CD8-positive, alpha-beta memory T cell (primary cell): ENCODE measurements at regions not wholly inside any gene's neighbourhood (a gene's known extent, or its start where the extent isn't known, plus 50 kb on each side); places are given as distances from the start of the nearest gene placed in this dataset.
"Not testable (repeated sequence)": the region's sequence is repeated elsewhere in the genome, so short reads cannot be mapped to it uniquely, and the experiment has no call there.

Experiments used
- CTCF ChIA-PET: fragments of 350-600 bp; sonication (Branson Sonifier 250); formaldehyde crosslinking; loops from one replicate; lab custom pipeline; 2021; ENCODE audit warnings: antibody characterized with exemption; lab: Charles Lee
- POLR2A ChIA-PET: fragments of 350-600 bp; sonication (Branson Sonifier 250); formaldehyde crosslinking; loops from one replicate; lab custom pipeline; 2021; ENCODE audit warnings: antibody characterized with exemption; lab: Charles Lee
- DNase-seq, 5 donors: peaks; one replicate each; pipeline versions ENCODE4 v3.0.0 to v3.0.0-alpha.2; 2020 to 2022; ENCODE audit warnings: mixed read lengths in 1 of 5
- H3K27ac ChIP-seq: one replicate; pipeline ENCODE4 v1.7.0; 2013; ENCODE audit warnings: low read depth, mild to moderate bottlenecking, low read length, moderate library complexity
- H3K27me3 ChIP-seq: 2 replicates; pipeline ENCODE4 v1.7.0; 2013; ENCODE audit warnings: low read length, mild to moderate bottlenecking; ENCODE audit not compliant: insufficient read depth, poor library complexity, severe bottlenecking
- H3K36me3 ChIP-seq: 2 replicates; pipeline ENCODE4 v1.7.0; 2013; ENCODE audit warnings: mild to moderate bottlenecking, low read length, moderate library complexity; ENCODE audit not compliant: insufficient read depth
- H3K4me1 ChIP-seq: 2 replicates; pipeline ENCODE4 v1.7.0; 2013; ENCODE audit warnings: mild to moderate bottlenecking, low read length, moderate library complexity; ENCODE audit not compliant: insufficient read depth
- H3K4me3 ChIP-seq: 2 replicates; pipeline ENCODE4 v1.7.0; 2013; ENCODE audit warnings: mild to moderate bottlenecking, low read length
- H3K9me3 ChIP-seq: 2 replicates; pipeline ENCODE4 v1.7.0; 2013; ENCODE audit warnings: mild to moderate bottlenecking, low read length
- H3K27ac Mint-ChIP-seq, 8 donors: one replicate each; pipeline ENCODE4 v1.8.0; 2020 to 2021; ENCODE audit warnings: mixed read lengths in 8 of 8, mild to moderate bottlenecking in 6 of 8, inconsistent platforms in 3 of 8, moderate library complexity in 3 of 8
- H3K27me3 Mint-ChIP-seq, 2 donors: one replicate each; pipeline ENCODE4 v1.8.0; 2020 to 2021; ENCODE audit warnings: mixed read lengths in 2 of 2, mild to moderate bottlenecking in 1 of 2, moderate library complexity in 1 of 2
- H3K36me3 Mint-ChIP-seq, 3 donors: one replicate each; pipeline ENCODE4 v1.8.0; 2020 to 2021; ENCODE audit warnings: mixed read lengths in 3 of 3, inconsistent platforms in 1 of 3, mild to moderate bottlenecking in 1 of 3
- H3K4me1 Mint-ChIP-seq, 3 donors: one replicate each; pipeline ENCODE4 v1.8.0; 2020 to 2021; ENCODE audit warnings: mixed read lengths in 3 of 3, inconsistent platforms in 1 of 3, mild to moderate bottlenecking in 1 of 3
- H3K4me3 Mint-ChIP-seq, 7 donors: one replicate each; pipeline ENCODE4 v1.8.0; 2020 to 2021; ENCODE audit warnings: mixed read lengths in 7 of 7, mild to moderate bottlenecking in 6 of 7, moderate library complexity in 4 of 7, inconsistent platforms in 2 of 7
- H3K9me3 Mint-ChIP-seq, 5 donors: one replicate each; pipeline ENCODE4 v1.8.0; 2020 to 2022; ENCODE audit warnings: mixed read lengths in 5 of 5, mild to moderate bottlenecking in 3 of 5, moderate library complexity in 2 of 5, inconsistent platforms in 1 of 5

GRCh38 chr4:3612281-3612680 lies 80.1 kb upstream of the LRPAP1 start:
- H3K4me1 ChIP-seq, result no peaks in the 10 kb centered on the region
- no peak overlapping the region for H3K4me3 Mint-ChIP-seq
- H3K27me3 ChIP-seq, result no peaks in the 10 kb centered on the region
- H3K4me3 ChIP-seq, result no peak overlapping the region
- H3K36me3 ChIP-seq, result no peaks in the 10 kb centered on the region
- H3K9me3 Mint-ChIP-seq, result peaks cover 0 to 3% (median 0%) of the 10 kb centered on the region in 5 donors
- no peak for DNase-seq
- ChIA-PET POLR2A (no interaction called here), CTCF (no interaction called here)
- H3K36me3 Mint-ChIP-seq, result no peaks in the 10 kb centered on the region
- H3K4me1 Mint-ChIP-seq, result no peaks in the 10 kb centered on the region
- H3K27me3 Mint-ChIP-seq, result peaks cover 1 to 4% of the 10 kb centered on the region in 2 donors
- H3K9me3 ChIP-seq, result no peaks in the 10 kb centered on the region
- H3K27ac Mint-ChIP-seq, result no peak overlapping the region
- H3K27ac ChIP-seq, result no peak overlapping the region

GRCh38 chr4:3611778-3612177 lies 79.6 kb upstream of the LRPAP1 start:
- DNase-seq, result no peak
- peaks cover 0 to 3% (median 0%) of the 10 kb centered on the region in 5 donors for H3K9me3 Mint-ChIP-seq
- H3K36me3 ChIP-seq, result no peaks in the 10 kb centered on the region
- H3K9me3 ChIP-seq, result no peaks in the 10 kb centered on the region
- H3K4me3 ChIP-seq, result no peak overlapping the region
- no peaks in the 10 kb centered on the region for H3K27me3 ChIP-seq
- no peak overlapping the region for H3K4me3 Mint-ChIP-seq
- no peaks in the 10 kb centered on the region for H3K36me3 Mint-ChIP-seq
- H3K27me3 Mint-ChIP-seq, result peaks cover 1 to 4% of the 10 kb centered on the region in 2 donors
- H3K27ac ChIP-seq, result no peak overlapping the region
- no peaks in the 10 kb centered on the region for H3K4me1 ChIP-seq
- ChIA-PET CTCF (no interaction called here), POLR2A (no interaction called here)
- no peaks in the 10 kb centered on the region for H3K4me1 Mint-ChIP-seq
- no peak overlapping the region for H3K27ac Mint-ChIP-seq

GRCh38 chr4:3610851-3611250 lies 78.6 kb upstream of the LRPAP1 start:
- H3K27ac ChIP-seq, H3K27me3 Mint-ChIP-seq, H3K4me3 Mint-ChIP-seq, H3K27me3 ChIP-seq, H3K9me3 Mint-ChIP-seq, POLR2A ChIA-PET, H3K4me3 ChIP-seq, H3K4me1 Mint-ChIP-seq, H3K36me3 ChIP-seq, CTCF ChIA-PET, DNase-seq, H3K36me3 Mint-ChIP-seq, H3K4me1 ChIP-seq, H3K27ac Mint-ChIP-seq, H3K9me3 ChIP-seq: not testable (repeated sequence)

- DNase-seq, H3K27me3 ChIP-seq, H3K9me3 ChIP-seq, H3K9me3 Mint-ChIP-seq, H3K36me3 ChIP-seq, H3K4me3 Mint-ChIP-seq, H3K4me1 ChIP-seq, H3K27me3 Mint-ChIP-seq, H3K36me3 Mint-ChIP-seq, H3K4me3 ChIP-seq, H3K27ac ChIP-seq, CTCF ChIA-PET, POLR2A ChIA-PET, H3K4me1 Mint-ChIP-seq, H3K27ac Mint-ChIP-seq: not testable (repeated sequence)
Measured at GRCh38 chr4:3609905-3610304, 77.7 kb upstream of the LRPAP1 start.

GRCh38 chr4:3607690-3608552 lies 75.7 kb upstream of the LRPAP1 start:
- ChIA-PET CTCF (no interaction called here), POLR2A (no interaction called here)
- Mint-ChIP-seq H3K4me1 (no peaks in the 10 kb centered on the region), H3K9me3 (peaks cover 0 to 3% (median 0%) of the 10 kb centered on the region in 5 donors), H3K27ac (no peak overlapping the region), H3K27me3 (peaks cover 1 to 4% of the 10 kb centered on the region in 2 donors), H3K4me3 (no peak overlapping the region), H3K36me3 (no peaks in the 10 kb centered on the region)
- H3K36me3 ChIP-seq, result no peaks in the 10 kb centered on the region
- no peak overlapping the region for H3K27ac ChIP-seq
- DNase-seq, result no peak
- H3K4me1 ChIP-seq, result no peaks in the 10 kb centered on the region
- no peak overlapping the region for H3K4me3 ChIP-seq
- no peaks in the 10 kb centered on the region for H3K27me3 ChIP-seq
- H3K9me3 ChIP-seq, result no peaks in the 10 kb centered on the region

GRCh38 chr4:3606850-3607249 lies 74.6 kb upstream of the LRPAP1 start:
- H3K4me1 ChIP-seq, H3K27ac Mint-ChIP-seq, H3K27me3 Mint-ChIP-seq, H3K4me3 ChIP-seq, DNase-seq, CTCF ChIA-PET, H3K4me1 Mint-ChIP-seq, H3K9me3 Mint-ChIP-seq, H3K36me3 Mint-ChIP-seq, H3K9me3 ChIP-seq, H3K36me3 ChIP-seq, H3K4me3 Mint-ChIP-seq, H3K27ac ChIP-seq, POLR2A ChIA-PET, H3K27me3 ChIP-seq: not testable (repeated sequence)

- H3K27ac ChIP-seq, H3K36me3 Mint-ChIP-seq, H3K27ac Mint-ChIP-seq, H3K4me1 ChIP-seq, H3K36me3 ChIP-seq, H3K4me1 Mint-ChIP-seq, CTCF ChIA-PET, DNase-seq, POLR2A ChIA-PET, H3K27me3 Mint-ChIP-seq, H3K9me3 Mint-ChIP-seq, H3K27me3 ChIP-seq, H3K4me3 Mint-ChIP-seq, H3K4me3 ChIP-seq, H3K9me3 ChIP-seq: not testable (repeated sequence)
Measured at GRCh38 chr4:3606271-3606670, 74.0 kb upstream of the LRPAP1 start.

- Histone ChIP-seq H3K27me3 (no peaks in the 10 kb centered on the region), H3K27ac (no peak overlapping the region), H3K9me3 (no peaks in the 10 kb centered on the region), H3K4me3 (no peak overlapping the region), H3K4me1 (no peaks in the 10 kb centered on the region), H3K36me3 (no peaks in the 10 kb centered on the region)
- H3K4me3 Mint-ChIP-seq, result no peak overlapping the region
- ChIA-PET CTCF (no interaction called here), POLR2A (no interaction called here)
- H3K27me3 Mint-ChIP-seq, result peaks cover 3 to 4% of the 10 kb centered on the region in 2 donors
- no peak for DNase-seq
- H3K4me1 Mint-ChIP-seq, result no peaks in the 10 kb centered on the region
- no peak overlapping the region for H3K27ac Mint-ChIP-seq
- no peaks in the 10 kb centered on the region for H3K36me3 Mint-ChIP-seq
- H3K9me3 Mint-ChIP-seq, result peaks cover 0 to 3% (median 0%) of the 10 kb centered on the region in 5 donors
Measured at GRCh38 chr4:3605491-3605890, 73.3 kb upstream of the LRPAP1 start.
